Testis (tissue), 2 donors: ENCODE measurements at regions not wholly inside any gene's neighbourhood (a gene's known extent, or its start where the extent isn't known, plus 50 kb on each side); places are given as distances from the start of the nearest gene placed in this dataset.

ENCODE experiments used
- DNase-seq: peaks from one replicate; pipeline ENCODE4 v3.0.0-alpha.2; 2019
- H3K27ac ChIP-seq, 2 donors: fragments of 200-600 bp; sonication (generic); one replicate each; pipeline ENCODE4 v1.5.1; 2019
- H3K27me3 ChIP-seq: fragments of 200-600 bp; sonication (generic); one replicate; pipeline ENCODE4 v1.5.1; 2019
- H3K36me3 ChIP-seq: fragments of 200-600 bp; sonication (generic); one replicate; pipeline ENCODE4 v1.5.1; 2017; ENCODE audit warnings: low read depth; ENCODE audit errors: missing control alignments
- H3K4me1 ChIP-seq: fragments of 200-600 bp; sonication (generic); one replicate; pipeline ENCODE4 v1.5.1; 2019
- H3K4me3 ChIP-seq, 2 donors: fragments of 200-600 bp; sonication (generic); one replicate each; pipeline ENCODE4 v1.5.1; 2017 to 2019
- H3K9me3 ChIP-seq: fragments of 200-600 bp; sonication (generic); one replicate; pipeline ENCODE4 v1.5.1; 2017
- POLR2A ChIP-seq: fragments of 450-650 bp; IDR thresholded peaks from one replicate; pipeline ENCODE4 v1.6.1; 2017; ENCODE audit warnings: antibody characterized with exemption, mild to moderate bottlenecking, moderate library complexity
- WGBS, 2 donors: methylation state at CpG; one replicate each; pipeline ENCODE4 v1.1.5; 2018; 5-methylcytosine and 5-hydroxymethylcytosine counted together
- intact Hi-C: fragments of 100-400 bp; cut with DNase I; formaldehyde crosslinking; loops from one replicate; pipeline ENCODE4 v1.15.1; 2023; ENCODE audit warnings: low total_unique reads
- TF ChIP-seq, protein P1 (sequence below), 3 experiments: fragments of 450-650 bp in 2 of 3; fragments of 200-600 bp in 1 of 3; sonication (generic) in 1 of 3; IDR thresholded peaks; one replicate each; pipeline ENCODE4 v1.5.1; 2016 to 2019; ENCODE audit warnings: antibody characterized with exemption in 3 of 3, mild to moderate bottlenecking in 2 of 3, moderate library complexity in 1 of 3

DNA sequence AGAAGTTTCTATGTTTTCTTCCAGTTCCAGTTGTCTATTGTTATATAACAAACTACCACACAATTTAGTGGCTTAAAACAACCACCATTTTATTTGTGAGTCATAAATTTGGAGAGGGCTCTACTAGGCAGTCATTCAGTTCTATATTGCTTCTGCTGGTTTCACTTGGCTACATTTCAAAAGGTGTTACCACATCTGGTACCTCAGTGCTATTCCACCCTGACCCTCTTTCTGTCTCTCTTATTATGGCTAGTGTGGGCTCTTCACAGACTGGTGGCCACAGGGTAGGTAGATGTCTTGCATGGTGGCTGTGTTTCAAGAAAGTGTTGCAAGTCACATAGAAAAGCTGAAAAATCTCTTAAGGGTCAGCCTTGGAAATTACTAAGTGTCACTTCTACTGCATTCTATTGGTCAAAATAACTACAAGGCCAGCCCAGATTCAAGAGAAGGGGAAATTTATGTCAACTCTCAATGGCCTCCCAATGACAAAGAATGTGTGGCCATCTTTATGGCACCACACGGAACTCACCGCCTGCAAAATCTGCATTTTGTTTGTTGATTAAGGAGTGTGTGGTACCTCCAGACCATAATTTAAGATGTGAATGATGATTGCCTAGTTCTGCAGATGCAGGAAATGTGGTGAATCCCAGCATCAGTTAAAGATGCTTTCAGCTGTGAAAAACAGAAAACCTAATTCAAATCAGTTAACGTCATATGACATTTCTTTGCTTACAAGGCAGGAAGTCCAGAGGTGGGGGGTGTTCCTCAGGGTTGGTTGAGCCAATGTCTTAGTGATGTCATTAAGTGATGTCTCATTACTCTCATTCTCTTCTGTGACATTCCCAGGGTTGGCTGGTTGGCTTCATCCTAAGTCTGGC lies 105.8 kb upstream of the RASGRP1 start:
- intact Hi-C loops = no loop called here
- no peak for DNase-seq
- Histone ChIP-seq H3K4me3 (no peak overlapping the region), H3K27me3 (no peaks in the 10 kb centered on the region), H3K9me3 (no peaks in the 10 kb centered on the region), H3K27ac (no peak overlapping the region), H3K4me1 (no peaks in the 10 kb centered on the region), H3K36me3 (no peaks in the 10 kb centered on the region)
- TF ChIP-seq POLR2A = no peak
- TF ChIP-seq, protein P1, sequence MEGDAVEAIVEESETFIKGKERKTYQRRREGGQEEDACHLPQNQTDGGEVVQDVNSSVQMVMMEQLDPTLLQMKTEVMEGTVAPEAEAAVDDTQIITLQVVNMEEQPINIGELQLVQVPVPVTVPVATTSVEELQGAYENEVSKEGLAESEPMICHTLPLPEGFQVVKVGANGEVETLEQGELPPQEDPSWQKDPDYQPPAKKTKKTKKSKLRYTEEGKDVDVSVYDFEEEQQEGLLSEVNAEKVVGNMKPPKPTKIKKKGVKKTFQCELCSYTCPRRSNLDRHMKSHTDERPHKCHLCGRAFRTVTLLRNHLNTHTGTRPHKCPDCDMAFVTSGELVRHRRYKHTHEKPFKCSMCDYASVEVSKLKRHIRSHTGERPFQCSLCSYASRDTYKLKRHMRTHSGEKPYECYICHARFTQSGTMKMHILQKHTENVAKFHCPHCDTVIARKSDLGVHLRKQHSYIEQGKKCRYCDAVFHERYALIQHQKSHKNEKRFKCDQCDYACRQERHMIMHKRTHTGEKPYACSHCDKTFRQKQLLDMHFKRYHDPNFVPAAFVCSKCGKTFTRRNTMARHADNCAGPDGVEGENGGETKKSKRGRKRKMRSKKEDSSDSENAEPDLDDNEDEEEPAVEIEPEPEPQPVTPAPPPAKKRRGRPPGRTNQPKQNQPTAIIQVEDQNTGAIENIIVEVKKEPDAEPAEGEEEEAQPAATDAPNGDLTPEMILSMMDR (IDR thresholded peaks at IDR 0.05) = no peak
- WGBS, 2 donors = 92% methylated on average over 3 of the region's 3 CpGs

DNA sequence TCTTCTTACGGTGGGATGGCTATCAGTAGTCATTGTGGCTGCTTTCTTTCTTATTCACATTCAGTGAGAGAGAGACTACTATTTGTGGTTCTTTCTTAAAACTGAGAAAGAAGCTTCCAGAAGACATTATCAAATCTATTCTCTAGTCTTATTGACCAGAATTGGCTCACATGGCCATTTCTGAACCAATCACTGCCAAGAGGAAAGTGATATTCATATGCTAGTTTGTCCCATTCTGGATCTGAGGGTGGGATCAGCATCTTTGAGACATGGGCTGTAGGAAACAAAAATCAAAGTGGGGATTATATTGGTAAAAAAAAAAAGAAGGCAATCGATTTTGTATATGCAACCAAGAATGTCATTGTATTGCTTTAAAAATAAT lies 106.4 kb upstream of the RASGRP1 start:
- intact Hi-C loops = no loop called here
- no peak for DNase-seq
- 86 to 92% methylated on average over 2 of the region's 2 CpGs for WGBS, 2 donors

DNA sequence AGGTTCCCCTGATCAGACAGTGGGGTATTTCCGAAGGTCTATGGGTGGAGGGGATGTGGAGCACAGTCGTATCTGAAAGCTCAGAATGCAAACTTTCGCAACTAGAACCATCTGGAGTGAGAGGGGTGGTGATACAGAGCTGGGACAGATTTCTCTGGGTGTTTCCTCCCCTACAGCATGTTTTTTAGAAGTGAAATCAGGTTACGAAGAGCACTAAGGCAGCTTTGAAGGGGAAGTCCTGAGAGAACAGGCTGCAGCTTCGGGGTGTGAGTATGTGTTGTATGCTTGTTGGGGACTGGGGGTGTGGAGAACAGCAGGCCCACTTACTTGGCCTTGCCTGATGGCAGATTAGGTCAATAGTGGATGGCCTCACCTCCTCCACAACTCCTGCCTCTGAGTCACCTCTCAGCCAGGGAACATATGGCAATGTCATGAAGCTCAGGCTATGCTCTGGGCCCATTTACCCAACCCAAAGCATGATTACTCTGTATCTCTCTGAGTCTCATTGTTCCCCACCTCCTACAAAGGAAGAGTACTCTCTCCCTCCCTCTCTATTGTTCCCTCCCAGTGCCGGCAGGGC lies 107.2 kb upstream of the RASGRP1 start:
- TF ChIP-seq, protein P1 (IDR thresholded peaks at IDR 0.05) = no peak
- TF ChIP-seq POLR2A = no peak
- Histone ChIP-seq H3K27me3 (no peaks in the 10 kb centered on the region), H3K4me3 (no peak overlapping the region), H3K36me3 (no peaks in the 10 kb centered on the region), H3K4me1 (no peaks in the 10 kb centered on the region), H3K9me3 (no peaks in the 10 kb centered on the region), H3K27ac (no peak overlapping the region)
- DNase-seq = no peak
- intact Hi-C loops = no loop called here
- WGBS, 2 donors = 78 to 89% methylated on average over 6 of the region's 6 CpGs

More for the DNA sequence above, 106.4 kb upstream of the RASGRP1 start:
- Histone ChIP-seq H3K4me3 (no peak overlapping the region), H3K27ac (no peak overlapping the region), H3K9me3 (no peaks in the 10 kb centered on the region), H3K4me1 (no peaks in the 10 kb centered on the region), H3K27me3 (no peaks in the 10 kb centered on the region), H3K36me3 (no peaks in the 10 kb centered on the region)
- no peak for TF ChIP-seq POLR2A
- TF ChIP-seq, protein P1 (IDR thresholded peaks at IDR 0.05) = no peak

DNA sequence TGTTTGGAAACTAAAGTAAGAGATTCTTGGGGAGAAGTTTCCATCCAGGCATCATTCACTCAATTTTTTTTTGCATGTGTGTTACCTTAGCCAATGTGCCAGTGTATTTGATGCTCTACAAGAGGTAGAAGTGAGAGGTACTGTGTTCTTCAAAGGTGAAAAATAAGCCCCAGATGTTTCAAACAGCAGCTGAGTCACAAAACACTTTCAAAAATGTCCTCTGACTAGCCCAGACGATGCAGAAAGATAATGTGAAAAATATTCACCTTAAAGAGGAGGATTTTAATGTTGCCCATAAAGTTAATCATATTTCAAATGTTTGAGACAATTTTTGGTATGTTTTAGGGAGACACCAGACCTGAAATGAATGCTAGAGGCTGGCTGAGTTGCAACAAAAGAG lies 107.7 kb upstream of the RASGRP1 start:
- no peak overlapping the region for H3K4me3 ChIP-seq
- H3K36me3 ChIP-seq = no peaks in the 10 kb centered on the region
- intact Hi-C loops = no loop called here
- 70 to 82% methylated on average over 1 of the region's 1 CpG for WGBS, 2 donors
- H3K4me1 ChIP-seq = no peaks in the 10 kb centered on the region
- DNase-seq = no peak
- no peaks in the 10 kb centered on the region for H3K9me3 ChIP-seq
- no peaks in the 10 kb centered on the region for H3K27me3 ChIP-seq
- TF ChIP-seq, protein P1 (IDR thresholded peaks at IDR 0.05) = no peak
- no peak for TF ChIP-seq POLR2A
- no peak overlapping the region for H3K27ac ChIP-seq
